IMR-90 (cell line): ENCODE measurements at regions not wholly inside any gene's neighbourhood (a gene's known extent, or its start where the extent isn't known, plus 50 kb on each side); places are given as distances from the start of the nearest gene placed in this dataset.

Experiments
- ATAC-seq: fragments of 200-7000 bp; cut with Tn5 transposase; 2 replicates; pipeline ENCODE4 v1.9.1; 2020; ENCODE audit warnings: low read depth, mild to moderate bottlenecking, moderate library complexity
- BruUV-seq: library from RNA; stranded (reverse); fragments of 400-500 nt; replicated peaks from 2 replicates; lab custom pipeline; 2021; lab: Mats Ljungman, UMichigan
- CTCF ChIA-PET: fragments of 300-600 bp; formaldehyde crosslinking; extraction: SDS; loops from one replicate; lab custom pipeline; 2021; ENCODE audit warnings: antibody characterized with exemption; lab: Yijun Ruan, JAX
- POLR2A ChIA-PET: fragments of 300-600 bp; sonication (Branson Sonifier 250); formaldehyde crosslinking; loops from one replicate; lab custom pipeline; 2022; ENCODE audit warnings: antibody characterized with exemption; ENCODE audit not compliant: unreplicated experiment; lab: Charles Lee
- DNase-seq: peaks from one replicate; pipeline ENCODE4 v3.0.0; 2013
- H2AFZ ChIP-seq: replicated peaks from 2 replicates; pipeline ENCODE3; 2013; ENCODE audit warnings: low read length, mild to moderate bottlenecking; ENCODE audit not compliant: poor library complexity
- H2AK5ac ChIP-seq: 2 replicates; pipeline ENCODE4 v1.6.1; 2013; ENCODE audit warnings: low read depth, low read length, inconsistent platforms
- H2AK9ac ChIP-seq: replicated peaks from 2 replicates; pipeline ENCODE3; 2013; ENCODE audit warnings: mild to moderate bottlenecking, low read depth, low read length, moderate library complexity; ENCODE audit not compliant: poor library complexity
- H2BK120ac ChIP-seq: 2 replicates; pipeline ENCODE4 v1.6.1; 2013; ENCODE audit warnings: low read depth, low read length, inconsistent platforms
- H2BK15ac ChIP-seq: 3 replicates; pipeline ENCODE4 v1.6.1; 2013; ENCODE audit warnings: low read depth, low read length, inconsistent platforms
- H2BK20ac ChIP-seq: 2 replicates; pipeline ENCODE4 v1.6.1; 2013; ENCODE audit warnings: low read depth, mild to moderate bottlenecking, inconsistent platforms, low read length, moderate library complexity
- H2BK5ac ChIP-seq: 2 replicates; pipeline ENCODE4 v1.6.1; 2013; ENCODE audit warnings: mild to moderate bottlenecking, low read depth, low read length, inconsistent platforms; ENCODE audit not compliant: poor library complexity, severe bottlenecking
- H3K14ac ChIP-seq: replicated peaks from 2 replicates; pipeline ENCODE4 v1.6.1; 2013; ENCODE audit warnings: low read depth, low read length, inconsistent platforms
- H3K18ac ChIP-seq: 2 replicates; pipeline ENCODE4 v1.6.1; 2013; ENCODE audit warnings: low read depth, low read length, control low read depth
- H3K23ac ChIP-seq: 2 replicates; pipeline ENCODE4 v1.6.1; 2013; ENCODE audit warnings: low read depth, low read length, inconsistent platforms
- H3K27ac ChIP-seq: 2 replicates; pipeline ENCODE4 v1.5.1; 2013; ENCODE audit warnings: mild to moderate bottlenecking, control low read depth, low read length; ENCODE audit not compliant: insufficient read depth
- H3K27me3 ChIP-seq: 2 replicates; pipeline ENCODE4 v1.6.1; 2013; ENCODE audit warnings: low read length; ENCODE audit not compliant: control insufficient read depth, insufficient read depth
- H3K36me3 ChIP-seq: 2 replicates; pipeline ENCODE4 v1.6.1; 2013; ENCODE audit warnings: low read length, mixed read lengths; ENCODE audit not compliant: control insufficient read depth, insufficient read depth
- H3K4ac ChIP-seq: 2 replicates; pipeline ENCODE4 v1.6.1; 2013; ENCODE audit warnings: low read depth, low read length, inconsistent platforms
- H3K4me1 ChIP-seq: 2 replicates; pipeline ENCODE4 v1.6.1; 2013; ENCODE audit warnings: low read length, mixed read lengths; ENCODE audit not compliant: control insufficient read depth, insufficient read depth
- H3K4me2 ChIP-seq: 2 replicates; pipeline ENCODE4 v1.6.1; 2013; ENCODE audit warnings: low read depth, mild to moderate bottlenecking, control low read depth, low read length, moderate library complexity
- H3K4me3 ChIP-seq: 2 replicates; pipeline ENCODE4 v1.5.1; 2013; ENCODE audit warnings: low read depth, mild to moderate bottlenecking, control low read depth, low read length, moderate library complexity; ENCODE audit not compliant: insufficient read depth
- H3K56ac ChIP-seq: 2 replicates; pipeline ENCODE4 v1.6.1; 2013; ENCODE audit warnings: low read length, inconsistent platforms; ENCODE audit not compliant: insufficient read depth; ENCODE audit errors: extremely low read depth
- H3K79me1 ChIP-seq, 2 experiments: 2 replicates each; pipeline ENCODE4 v1.6.1; 2013; ENCODE audit warnings: low read length in 2 of 2, inconsistent platforms in 1 of 2, low read depth in 1 of 2
- H3K9ac ChIP-seq: 2 replicates; pipeline ENCODE4 v1.6.1; 2013; ENCODE audit warnings: low read depth, low read length, control low read depth
- H3K9me1 ChIP-seq: 2 replicates; pipeline ENCODE4 v1.6.1; 2013; ENCODE audit warnings: low read length, inconsistent platforms; ENCODE audit not compliant: insufficient read depth
- H3K9me3 ChIP-seq: 2 replicates; pipeline ENCODE4 v1.6.1; 2013; ENCODE audit warnings: low read length; ENCODE audit not compliant: control insufficient read depth, insufficient read depth
- H4K20me1 ChIP-seq: 2 replicates; pipeline ENCODE4 v1.6.1; 2013; ENCODE audit warnings: low read length, inconsistent platforms; ENCODE audit not compliant: insufficient read depth
- H4K5ac ChIP-seq: 2 replicates; pipeline ENCODE4 v1.6.1; 2013; ENCODE audit warnings: mild to moderate bottlenecking, low read depth, low read length, control low read depth
- H4K8ac ChIP-seq, 2 experiments: 2 replicates each; pipeline ENCODE4 v1.6.1; 2013; ENCODE audit warnings: low read depth in 2 of 2, low read length in 2 of 2, control low read depth in 1 of 2, inconsistent platforms in 1 of 2
- H4K91ac ChIP-seq: 2 replicates; pipeline ENCODE4 v1.6.1; 2013; ENCODE audit warnings: low read depth, low read length, inconsistent platforms; ENCODE audit not compliant: insufficient read depth
- BHLHE40 ChIP-seq: fragments of 150-350 bp; IDR thresholded peaks from 2 replicates; pipeline ENCODE4 v1.6.1; 2016; ENCODE audit warnings: mild to moderate bottlenecking, low read depth, low read length
- CEBPB ChIP-seq: IDR thresholded peaks from 2 replicates; pipeline ENCODE4 v1.6.1; 2012; ENCODE audit warnings: low read depth, low read length, improper control_type of control experiment
- CTCF ChIP-seq: conservative IDR thresholded peaks from 2 replicates; pipeline ENCODE4 v1.5.1; 2012; ENCODE audit warnings: mild to moderate bottlenecking, low read depth, low read length, improper control_type of control experiment
- ELK1 ChIP-seq: fragments of 150-350 bp; IDR thresholded peaks from 2 replicates; pipeline ENCODE4 v1.6.1; 2016; ENCODE audit warnings: low read depth, mild to moderate bottlenecking, low read length, moderate library complexity, borderline replicate concordance
- FOS ChIP-seq: fragments of 150-350 bp; IDR thresholded peaks from 2 replicates; pipeline ENCODE4 v1.6.1; 2016; ENCODE audit warnings: low read depth, low read length
- MAFK ChIP-seq: IDR thresholded peaks from 2 replicates; pipeline ENCODE4 v1.6.1; 2012; ENCODE audit warnings: low read depth, low read length, improper control_type of control experiment
- MAZ ChIP-seq: IDR thresholded peaks from 2 replicates; pipeline ENCODE4 v1.6.1; 2012; ENCODE audit warnings: low read depth, mild to moderate bottlenecking, low read length, improper control_type of control experiment, moderate library complexity, borderline replicate concordance
- MXI1 ChIP-seq: IDR thresholded peaks from 2 replicates; pipeline ENCODE4 v1.6.1; 2012; ENCODE audit warnings: low read depth, mild to moderate bottlenecking, low read length, moderate library complexity, borderline replicate concordance
- POLR2A ChIP-seq: IDR thresholded peaks from 2 replicates; pipeline ENCODE4 v1.6.1; 2012; ENCODE audit warnings: mild to moderate bottlenecking, low read depth, low read length
- RAD21 ChIP-seq: IDR thresholded peaks from 2 replicates; pipeline ENCODE4 v1.6.1; 2012; ENCODE audit warnings: low read length, improper control_type of control experiment
- RCOR1 ChIP-seq: IDR thresholded peaks from 2 replicates; pipeline ENCODE4 v1.6.1; 2012; ENCODE audit warnings: mild to moderate bottlenecking, low read length, improper control_type of control experiment; ENCODE audit not compliant: insufficient replicate concordance
- RFX5 ChIP-seq: IDR thresholded peaks from 2 replicates; pipeline ENCODE4 v1.8.0; 2012; ENCODE audit warnings: low read depth, mild to moderate bottlenecking, low read length, moderate library complexity
- SMC3 ChIP-seq: fragments of 150-350 bp; IDR thresholded peaks from 2 replicates; pipeline ENCODE4 v1.6.1; 2016; ENCODE audit warnings: low read depth, mild to moderate bottlenecking, antibody characterized with exemption, low read length, moderate library complexity
- USF2 ChIP-seq: fragments of 150-350 bp; IDR thresholded peaks from 2 replicates; pipeline ENCODE4 v1.6.1; 2017; ENCODE audit warnings: mild to moderate bottlenecking, antibody characterized with exemption, low read length, low read depth
- WGBS, 2 experiments: methylation state at CpG; one replicate each; pipeline versions ENCODE4 v1.1.5 to v1.1.7; 2013; ENCODE audit warnings: missing lambda C conversion rate in 2 of 2; ENCODE audit not compliant: insufficient read length in 1 of 2; ENCODE audit errors: extremely low coverage in 2 of 2; 5-methylcytosine and 5-hydroxymethylcytosine counted together
- dilution Hi-C: fragments of 300-500 bp; cut with HindIII; formaldehyde crosslinking; loops from one replicate; pipeline ENCODE4 v1.14.3; 2018; ENCODE audit warnings: low sequenced_read_pairs; ENCODE audit not compliant: unreplicated experiment
- in situ Hi-C: fragments of 300-500 bp; cut with MboI; formaldehyde crosslinking; loops from 3 replicates; pipeline ENCODE4 v1.14.3; 2019; ENCODE audit warnings: low sequenced_read_pairs, inconsistent platforms, mixed read lengths
- intact Hi-C: fragments of 100-400 bp; cut with micrococcal nuclease; formaldehyde crosslinking; loops from 2 replicates; pipeline ENCODE4 v1.10.0; 2022

- in situ Hi-C loops (no loop called here), intact Hi-C loops (no loop called here), dilution Hi-C loops (no loop called here)
- Histone ChIP-seq H3K23ac (no peak overlapping the region), H3K56ac (no peak overlapping the region), H3K9ac (no peak overlapping the region), H3K27me3 (no peaks in the 10 kb centered on the region), H3K4me3 (no peak overlapping the region), H3K4me2 (no peak overlapping the region), H3K79me1 (no peaks in the 10 kb centered on the region), H3K9me3 (no peaks in the 10 kb centered on the region), H2BK20ac (no peak overlapping the region), H3K36me3 (no peaks in the 10 kb centered on the region), H3K4me1 (no peaks in the 10 kb centered on the region), H2BK120ac (no peak overlapping the region), H2AK5ac (no peak overlapping the region), H2BK5ac (no peak overlapping the region), H2AFZ (no peak overlapping the region), H2BK15ac (no peak overlapping the region), H3K9me1 (no peaks in the 10 kb centered on the region), H3K4ac (no peak overlapping the region), H4K20me1 (no peaks in the 10 kb centered on the region), H3K14ac (no peak overlapping the region), H4K5ac (no peak overlapping the region), H2AK9ac (no peak overlapping the region), H3K18ac (no peak overlapping the region), H4K8ac (no peak overlapping the region), H3K27ac (no peak overlapping the region), H4K91ac (no peak overlapping the region)
- DNase-seq (no peak), ATAC-seq (no peak)
- TF ChIP-seq ELK1 = no peak
- TF ChIP-seq BHLHE40 = no peak
- no peak for TF ChIP-seq CTCF
- no peak for TF ChIP-seq SMC3
- TF ChIP-seq CEBPB = no peak
- TF ChIP-seq POLR2A = no peak
- no peak for TF ChIP-seq MXI1
- TF ChIP-seq RAD21 = no peak
- no peak for TF ChIP-seq RFX5
- no peak for TF ChIP-seq RCOR1
- no peak for TF ChIP-seq MAFK
- no peak for TF ChIP-seq USF2
- no peak for TF ChIP-seq MAZ
- no peak for TF ChIP-seq FOS
- WGBS, 2 experiments = no CpG with 5 or more reads among the region's 1 CpG
- ChIA-PET POLR2A (no interaction called here), CTCF (no interaction called here)
- no TSS peak for BruUV-seq
Measured at GRCh38 chr1:70641868-70642267, 230.8 kb downstream of the CTH start.
